Stimulated activated CD8-positive, alpha-beta memory T cell treated with anti-CD3 and anti-CD28 coated beads, Interleukin-2, amount 100 ng/mL, for 48 hours (primary cell): ENCODE measurements at regions not wholly inside any gene's neighbourhood (a gene's known extent, or its start where the extent isn't known, plus 50 kb on each side); places are given as distances from the start of the nearest gene placed in this dataset.

Source experiments
- DNase-seq, 2 donors: peaks; one replicate each; pipeline ENCODE4 v3.0.0-alpha.2; 2020; ENCODE audit warnings: low read depth in 2 of 2

- DNase-seq, result no peak
These were observed 161.2 kb upstream of the FSTL4 start for GRCh38 chr5:133773247-133774202.

- no peak for DNase-seq
These were observed 157.5 kb upstream of the FSTL4 start for GRCh38 chr5:133769842-133770241.

DNA sequence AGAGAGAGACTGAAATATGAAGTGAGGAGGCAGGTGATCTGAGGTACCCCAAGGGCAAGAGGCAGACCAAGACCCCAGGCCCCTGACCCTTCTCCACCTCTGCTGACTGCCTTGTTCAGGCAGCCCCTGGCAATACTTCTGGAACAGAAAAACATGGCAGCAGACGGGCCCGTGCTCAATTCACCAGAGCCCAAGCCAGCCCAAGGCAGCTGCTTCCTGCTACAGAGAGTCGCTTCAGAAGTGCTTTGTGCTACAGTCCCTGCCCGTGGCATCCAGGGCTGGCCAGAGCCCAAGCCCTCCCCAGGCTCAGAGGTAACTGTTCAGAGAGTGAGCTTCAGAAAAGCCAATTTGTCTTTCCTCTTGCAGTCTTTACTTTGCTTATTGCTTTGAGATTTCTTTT is 151.4 kb upstream of the FSTL4 start:
- DNase-seq, result no peak

DNA sequence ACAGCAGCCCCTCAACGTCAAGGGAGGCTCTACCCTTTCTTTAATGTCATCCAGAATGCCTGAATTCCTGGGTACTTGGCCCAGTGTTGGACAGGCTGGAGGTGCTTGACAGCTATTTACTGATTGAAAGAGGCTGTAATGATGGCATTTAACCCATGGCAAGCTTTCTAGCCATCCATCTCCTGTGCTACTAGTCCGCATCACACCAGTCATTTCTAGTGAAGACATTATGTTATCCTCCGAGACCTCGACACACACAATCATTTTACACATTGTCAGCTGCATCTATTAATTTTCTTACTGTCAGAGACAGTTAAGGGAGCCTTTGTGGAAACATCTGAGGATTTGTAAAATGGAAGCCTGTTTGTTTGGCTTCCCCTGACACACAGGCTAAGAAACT is 149.3 kb upstream of the FSTL4 start:
- no peak for DNase-seq

DNA sequence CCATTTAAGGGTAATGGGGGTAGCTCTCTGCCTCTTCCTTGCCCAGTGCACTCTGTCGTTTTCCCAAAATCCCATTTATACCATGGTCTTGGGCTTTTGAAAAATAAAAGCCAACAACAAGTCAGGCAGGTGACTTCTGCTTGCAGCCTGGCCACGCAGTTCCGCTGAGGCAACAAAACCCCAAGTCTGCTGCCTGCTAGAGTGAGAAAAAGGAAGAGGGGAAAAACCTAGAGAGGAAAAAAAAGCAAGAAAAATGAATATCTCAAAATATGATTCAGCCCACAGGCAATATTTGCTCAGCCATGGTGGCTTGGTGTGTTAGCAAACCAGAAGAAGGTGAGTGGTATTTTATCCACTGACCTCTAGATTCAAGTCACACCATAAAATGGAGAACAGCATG is 148.2 kb upstream of the FSTL4 start:
- no peak for DNase-seq

DNA sequence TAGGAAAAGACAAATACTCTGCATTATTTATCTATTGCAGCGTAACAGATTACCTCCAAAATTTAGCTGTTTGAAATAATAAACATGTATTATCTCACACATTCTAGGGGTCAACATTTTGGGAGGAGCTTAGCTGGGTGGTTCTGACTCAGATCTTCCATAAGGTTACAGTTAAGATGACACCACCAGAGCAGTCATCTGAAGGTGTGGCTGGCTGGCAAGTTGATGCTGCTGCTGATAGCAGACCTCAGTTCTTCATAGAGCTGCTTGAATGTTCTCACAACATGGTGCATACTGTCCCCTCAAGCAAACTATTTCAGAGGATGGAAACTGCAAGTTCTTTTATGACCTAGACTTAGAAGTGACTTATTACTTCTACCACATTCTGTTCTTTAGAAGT is 146.3 kb upstream of the FSTL4 start:
- no peak for DNase-seq

DNA sequence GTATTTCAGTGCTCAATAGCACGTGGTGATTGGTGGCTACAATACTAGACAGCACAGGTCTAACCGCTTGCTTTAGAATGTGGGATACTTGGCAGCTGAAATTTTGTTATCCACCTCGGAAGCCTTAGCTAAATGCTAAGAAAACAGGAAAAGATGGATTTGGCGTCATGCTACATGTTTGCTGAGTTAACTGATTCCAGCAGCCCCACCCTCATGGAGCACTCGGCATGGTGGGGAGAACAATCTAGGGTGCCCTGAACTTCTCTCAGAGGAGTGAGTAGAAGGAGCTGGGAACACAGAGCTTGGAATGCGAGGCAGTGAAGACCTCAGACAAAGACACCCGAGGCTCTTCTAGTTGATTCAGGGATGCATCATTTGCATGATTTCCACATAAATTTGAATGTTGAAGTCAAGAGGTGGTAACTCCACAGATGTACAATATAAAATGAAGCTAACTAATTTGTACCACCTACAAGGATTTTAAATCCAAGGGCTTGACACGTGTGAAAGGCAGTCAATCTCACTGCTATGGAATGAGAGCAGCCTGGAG is 145.1 kb upstream of the FSTL4 start:
- DNase-seq, result no peak

DNA sequence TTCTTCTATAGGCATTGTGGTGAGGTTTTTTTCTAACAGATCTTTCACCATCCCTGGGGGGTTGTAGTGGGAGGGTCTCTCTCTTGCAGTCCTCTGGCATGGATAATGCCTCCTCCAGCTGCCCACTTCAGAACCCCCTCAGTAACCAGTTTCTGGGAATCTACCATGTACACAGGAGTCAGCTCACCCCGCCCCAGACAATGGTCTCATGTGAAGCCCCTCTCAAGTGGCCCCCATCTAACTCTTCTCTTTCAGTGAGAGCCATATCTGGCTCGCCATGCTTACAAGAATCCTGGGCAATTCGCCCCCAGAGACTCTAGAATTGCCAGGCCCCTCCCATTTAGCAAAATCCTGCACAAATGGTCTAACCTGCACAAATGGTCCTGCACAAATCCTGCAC is 144.4 kb upstream of the FSTL4 start:
- no peak for DNase-seq

DNA sequence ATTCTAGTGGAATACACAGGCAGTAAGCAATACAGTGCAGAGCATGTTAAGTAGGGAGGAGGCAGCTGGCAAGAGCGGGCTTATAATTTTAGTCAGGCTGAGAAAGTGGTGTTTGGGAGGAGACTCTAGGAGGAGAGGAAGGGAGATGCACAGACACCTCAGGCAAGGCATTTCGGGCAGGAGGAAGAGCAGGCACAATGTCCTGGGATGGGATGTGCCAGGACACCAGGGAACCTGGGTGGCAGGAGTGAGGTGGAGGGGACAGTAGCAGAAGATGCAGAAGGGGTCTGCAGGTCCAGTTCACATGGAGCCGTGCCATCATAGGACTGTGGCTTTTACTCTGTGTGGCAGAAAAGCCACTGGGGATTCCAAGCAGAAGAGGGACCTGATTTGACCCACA is 143.7 kb upstream of the FSTL4 start:
- no peak for DNase-seq

DNA sequence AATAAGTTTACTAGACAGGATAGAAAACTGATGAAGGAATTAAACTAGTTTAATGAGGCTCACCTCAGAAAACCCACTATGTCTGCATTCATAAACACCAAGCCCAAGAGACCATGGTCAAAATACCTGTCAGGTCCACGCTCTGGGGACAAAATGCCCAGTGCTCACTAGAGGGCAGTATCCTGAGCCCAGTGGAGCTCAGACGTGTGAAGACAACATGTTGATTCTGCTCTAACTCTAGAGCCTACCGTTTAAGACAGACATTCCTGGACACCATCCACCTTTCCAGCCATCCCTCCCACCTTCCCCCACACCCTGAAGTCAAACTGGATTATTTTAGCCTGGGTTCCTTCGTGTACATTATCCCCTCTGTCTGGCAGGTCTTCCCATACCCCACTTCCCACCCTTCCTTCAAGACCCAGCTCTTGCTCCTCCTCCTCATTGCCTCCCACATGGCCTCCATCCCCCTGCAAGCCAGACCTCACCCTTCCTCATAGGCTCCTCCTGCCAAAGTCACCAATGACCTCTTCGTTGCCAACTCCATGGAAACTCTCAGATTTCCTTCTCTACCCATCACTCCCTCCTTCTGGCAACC is 142.3 kb upstream of the FSTL4 start:
- peak in 1 of 2 donors; percentile 20 for DNase-seq

GRCh38 chr5:133753856-133754255 is 141.5 kb upstream of the FSTL4 start:
- no peak for DNase-seq

DNA sequence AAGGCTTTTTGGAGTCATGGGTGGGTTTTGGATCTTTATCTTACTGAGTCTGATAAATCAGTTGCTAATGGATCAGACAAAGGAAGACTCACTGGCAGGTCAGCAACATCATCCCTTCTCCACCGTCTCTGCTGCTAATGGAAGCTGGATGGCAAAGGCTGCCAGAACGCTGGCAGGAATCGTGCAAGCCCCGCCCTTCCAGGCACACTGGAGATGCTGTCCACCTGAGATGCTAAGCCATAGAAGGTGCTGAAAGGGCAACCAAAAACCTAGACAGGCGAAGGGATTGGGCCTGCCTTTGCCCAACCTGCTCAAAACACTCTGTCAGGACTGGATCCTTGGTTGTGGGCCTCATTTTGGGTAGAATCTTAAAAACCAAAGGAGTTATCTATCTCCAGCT is 139.5 kb upstream of the FSTL4 start:
- DNase-seq, result no peak

- DNase-seq, result no peak
These were observed 139.1 kb upstream of the FSTL4 start for GRCh38 chr5:133751421-133751820.

DNA sequence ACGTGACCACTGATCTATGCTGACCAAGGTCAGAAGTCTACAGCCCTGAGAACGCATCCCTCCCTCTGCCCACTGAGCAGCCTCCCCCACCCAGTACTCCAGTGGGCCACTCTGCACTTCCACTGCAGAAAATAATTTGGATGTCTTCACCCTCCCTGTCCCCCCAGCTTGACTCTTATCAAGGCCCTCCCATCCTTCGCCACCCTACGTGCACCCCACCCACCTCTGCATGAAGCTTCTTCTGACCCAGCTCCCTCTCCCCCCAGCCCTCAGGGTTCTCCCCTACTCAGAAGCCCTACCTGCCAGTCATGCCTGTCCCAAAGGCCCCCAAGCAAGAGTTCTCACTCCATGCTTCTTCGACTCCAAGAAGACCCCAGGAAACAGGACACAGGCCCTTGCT is 138.5 kb upstream of the FSTL4 start:
- DNase-seq, result no peak

DNA sequence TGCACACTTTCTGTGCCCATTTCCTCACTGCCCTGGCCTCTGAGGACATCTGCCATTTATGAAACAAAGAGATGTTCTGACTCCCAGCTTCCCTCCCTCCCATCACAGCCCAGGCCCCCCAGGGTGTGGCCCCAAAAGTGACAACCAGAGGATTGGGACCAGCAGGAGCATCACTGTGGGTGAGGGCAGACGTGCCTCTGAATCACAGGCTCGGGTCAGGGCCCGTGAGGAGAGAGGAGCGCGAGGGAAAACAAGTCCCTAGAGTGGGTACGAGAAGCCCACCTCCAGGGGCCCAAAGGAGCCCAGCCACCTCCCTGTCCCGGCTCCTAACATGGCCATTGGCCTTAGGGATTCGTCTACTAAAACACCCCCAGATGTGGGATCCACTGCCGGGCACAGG is 138.0 kb upstream of the FSTL4 start:
- DNase-seq, result no peak

GRCh38 chr5:133749331-133749985 is 137.1 kb upstream of the FSTL4 start:
- DNase-seq, result no peak

- DNase-seq, result peak in 1 of 2 donors; percentile 21
These were observed 134.5 kb upstream of the FSTL4 start for GRCh38 chr5:133746834-133747233.

DNA sequence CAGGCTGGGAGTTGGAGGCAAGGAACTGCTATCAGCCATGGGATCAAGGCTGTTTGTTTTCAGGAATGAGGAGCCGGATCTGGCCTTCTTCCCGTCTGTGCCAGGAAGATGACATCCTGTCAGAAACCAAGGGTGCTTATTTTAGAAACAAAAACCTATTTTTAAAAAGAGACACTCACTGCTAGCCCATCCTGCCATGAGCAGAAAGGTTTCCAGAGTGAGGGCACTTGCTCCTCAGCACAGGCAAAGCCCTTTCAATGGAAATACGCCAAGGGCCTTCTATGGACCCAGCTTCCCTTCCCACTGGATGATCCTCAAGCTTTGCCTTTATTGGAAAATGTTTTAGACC is 132.6 kb upstream of the FSTL4 start:
- no peak for DNase-seq

- DNase-seq, result no peak
These were observed 132.0 kb upstream of the FSTL4 start for GRCh38 chr5:133744051-133744959.

- no peak for DNase-seq
These were observed 130.2 kb upstream of the FSTL4 start for GRCh38 chr5:133742431-133742988.

DNA sequence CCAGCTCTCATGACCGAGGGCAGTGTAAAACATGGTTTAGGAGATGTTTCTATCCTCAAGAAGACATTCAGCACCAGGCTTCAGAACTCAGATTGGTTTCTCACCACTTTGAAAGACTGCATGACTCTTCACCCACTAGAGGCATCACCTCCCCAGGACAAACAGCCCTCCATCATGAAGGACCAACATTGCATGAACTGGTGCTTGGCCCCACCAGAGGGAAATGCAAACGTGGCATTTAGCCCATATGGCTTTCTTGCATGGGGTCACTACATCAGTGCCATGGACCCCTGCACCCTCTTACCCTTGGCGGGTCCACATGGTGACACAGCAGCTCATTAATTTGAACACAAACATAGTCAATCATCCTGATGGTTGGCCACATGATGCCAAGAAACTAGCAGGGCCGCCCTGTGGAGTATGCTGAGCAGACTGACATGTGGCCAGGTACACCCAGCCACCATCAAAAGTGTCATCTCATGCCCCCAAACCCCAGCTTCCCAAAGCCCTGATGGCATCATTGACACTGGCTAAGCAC is 129.5 kb upstream of the FSTL4 start:
- DNase-seq, result no peak
